ENCODE measurements at regions not wholly inside any gene's neighbourhood (a gene's known extent, or its start where the extent isn't known, plus 50 kb on each side); places are given as distances from the start of the nearest gene placed in this dataset.

DNA sequence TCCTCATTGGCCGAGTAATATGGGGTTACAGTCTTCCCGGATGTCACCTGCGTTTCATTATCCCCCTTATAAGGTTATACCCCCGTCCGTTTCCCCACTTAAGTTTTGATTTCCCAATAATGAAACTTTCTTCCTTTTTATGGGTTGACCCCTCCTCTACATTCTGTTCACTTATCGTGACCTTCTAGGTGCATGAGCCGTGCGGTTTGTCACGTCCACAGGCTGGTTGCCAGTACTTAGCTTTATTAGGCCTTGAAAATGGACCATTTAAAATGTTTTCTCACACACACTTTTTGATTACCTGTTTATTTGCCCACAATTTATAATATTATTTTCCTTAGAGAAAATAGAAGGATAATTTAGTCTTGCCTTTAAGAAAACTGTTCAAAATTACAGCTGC, 111.5 kb downstream of the FAM174A start:
- no TSS peak for BruUV-seq (replicated peaks)
- H2AFZ ChIP-seq (ENCODE audit: control insufficient read depth, low read depth, low read length) = no peak overlapping the region
- POLR2A ChIA-PET = interaction anchor here (0.9 kb wide), 1 partner anchor 179 kb away, joined by 3 read pairs; no protein-coding TSS in a partner anchor
- TF ChIP-seq ZNF217 (IDR thresholded peaks at IDR 0.05) = no peak
- TF ChIP-seq, protein P1, sequence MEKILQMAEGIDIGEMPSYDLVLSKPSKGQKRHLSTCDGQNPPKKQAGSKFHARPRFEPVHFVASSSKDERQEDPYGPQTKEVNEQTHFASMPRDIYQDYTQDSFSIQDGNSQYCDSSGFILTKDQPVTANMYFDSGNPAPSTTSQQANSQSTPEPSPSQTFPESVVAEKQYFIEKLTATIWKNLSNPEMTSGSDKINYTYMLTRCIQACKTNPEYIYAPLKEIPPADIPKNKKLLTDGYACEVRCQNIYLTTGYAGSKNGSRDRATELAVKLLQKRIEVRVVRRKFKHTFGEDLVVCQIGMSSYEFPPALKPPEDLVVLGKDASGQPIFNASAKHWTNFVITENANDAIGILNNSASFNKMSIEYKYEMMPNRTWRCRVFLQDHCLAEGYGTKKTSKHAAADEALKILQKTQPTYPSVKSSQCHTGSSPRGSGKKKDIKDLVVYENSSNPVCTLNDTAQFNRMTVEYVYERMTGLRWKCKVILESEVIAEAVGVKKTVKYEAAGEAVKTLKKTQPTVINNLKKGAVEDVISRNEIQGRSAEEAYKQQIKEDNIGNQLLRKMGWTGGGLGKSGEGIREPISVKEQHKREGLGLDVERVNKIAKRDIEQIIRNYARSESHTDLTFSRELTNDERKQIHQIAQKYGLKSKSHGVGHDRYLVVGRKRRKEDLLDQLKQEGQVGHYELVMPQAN (conservative IDR thresholded peaks at IDR 0.05) = no peak
- H3K27me3 ChIP-seq (replicated peaks in 1 of 2; ENCODE audit: control insufficient read depth in 2 of 2, insufficient read depth in 2 of 2, low read length in 1 of 2) = no peaks in the 10 kb centered on the region
- SMC1A ChIA-PET (ENCODE audit: uncharacterized antibody, unreplicated experiment) = interaction anchor here (0.7 to 1.8 kb wide), 7 partner anchors 8 to 399 kb away, joined by 3 to 6 read pairs (median 4); no protein-coding TSS in a partner anchor
- no peaks in the 10 kb centered on the region for H3K4me1 ChIP-seq (ENCODE audit: control insufficient read depth, insufficient read depth, low read length)
- no peaks in the 10 kb centered on the region for H3K79me2 ChIP-seq (ENCODE audit: control insufficient read depth, insufficient read depth, low read length)
- no peak overlapping the region for H3K27ac ChIP-seq (ENCODE audit: control insufficient read depth, insufficient read depth)
- WGBS (ENCODE audit: insufficient coverage, insufficient replicate concordance, low lambda C conversion rate, missing lambda C conversion rate) = 92% methylated on average over 9 of the region's 9 CpGs
- in situ Hi-C loops (cut with MboI) (no loop called here), intact Hi-C loops (cut with micrococcal nuclease; ENCODE audit: unreplicated experiment) (no loop called here)
- H3K4me3 ChIP-seq = no peak overlapping the region
- CTCF ChIA-PET = no interaction called here
- no peak for FAIRE-seq
- H3K9ac ChIP-seq (ENCODE audit: control insufficient read depth, insufficient read depth, low read length) = no peak overlapping the region
- DNase-seq (ENCODE audit: low read depth, low spot score) = no peak
- H3K4me2 ChIP-seq (ENCODE audit: control insufficient read depth, insufficient read depth) = no peak overlapping the region
- ATAC-seq = no peak
- H4K20me1 ChIP-seq (ENCODE audit: control insufficient read depth, insufficient read depth) = no peaks in the 10 kb centered on the region
- H3K9me3 ChIP-seq (replicated peaks; ENCODE audit: control insufficient read depth, insufficient read depth, low read length) = no peaks in the 10 kb centered on the region
- no peaks in the 10 kb centered on the region for H3K36me3 ChIP-seq (ENCODE audit: control insufficient read depth in 2 of 2, insufficient read depth in 2 of 2, low read length in 1 of 2)
- RAD21 ChIA-PET (ENCODE audit: unreplicated experiment) = interaction anchor here (1.2 to 1.5 kb wide), 3 partner anchors 12 to 254 kb away, joined by 3 to 6 read pairs (median 4); no protein-coding TSS in a partner anchor

DNA sequence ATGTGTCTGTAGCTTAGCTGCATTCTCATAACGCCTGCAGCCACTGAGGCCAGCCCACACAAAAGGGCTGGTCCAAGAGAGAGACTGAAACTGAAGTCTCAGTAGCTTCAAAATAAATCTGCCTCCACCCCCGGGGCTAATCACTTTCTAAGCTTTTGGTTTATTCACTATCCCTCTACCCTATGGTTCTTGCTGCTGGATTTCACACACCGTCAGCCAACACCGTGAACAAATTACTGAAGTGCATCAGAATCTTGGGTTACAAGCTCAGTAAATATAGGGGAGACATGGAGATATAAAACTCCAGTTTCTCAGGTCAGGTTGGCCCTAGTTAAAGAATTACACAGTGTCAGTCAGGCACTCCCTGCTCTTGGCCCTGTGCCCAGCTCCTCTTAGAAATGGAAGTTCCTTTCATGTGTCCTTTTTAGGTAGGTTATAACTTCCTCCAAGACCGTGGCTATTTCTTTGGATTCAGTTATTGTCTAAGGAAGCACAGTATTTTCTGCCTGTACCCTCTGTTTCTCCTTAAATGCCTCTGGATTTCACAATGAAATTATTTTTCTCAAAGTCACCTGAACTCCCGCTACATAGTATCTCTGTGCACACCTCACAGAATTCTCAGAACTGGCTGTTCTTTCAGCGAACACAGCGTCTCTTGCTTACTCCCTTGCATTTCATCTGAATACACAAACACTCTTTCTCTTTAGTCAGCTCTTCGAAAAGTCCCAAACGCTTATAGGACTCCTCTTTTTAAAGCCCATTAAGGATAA, 112.5 kb downstream of the FAM174A start:
- Histone ChIP-seq H3K79me2 (ENCODE audit: control insufficient read depth, insufficient read depth, low read length) (no peaks in the 10 kb centered on the region), H3K4me2 (ENCODE audit: control insufficient read depth, insufficient read depth) (no peak overlapping the region), H3K4me1 (ENCODE audit: control insufficient read depth, insufficient read depth, low read length) (no peaks in the 10 kb centered on the region), H3K36me3 (ENCODE audit: control insufficient read depth in 2 of 2, insufficient read depth in 2 of 2, low read length in 1 of 2) (no peaks in the 10 kb centered on the region), H4K20me1 (ENCODE audit: control insufficient read depth, insufficient read depth) (no peaks in the 10 kb centered on the region), H3K4me3 (no peak overlapping the region), H3K27me3 (replicated peaks in 1 of 2; ENCODE audit: control insufficient read depth in 2 of 2, insufficient read depth in 2 of 2, low read length in 1 of 2) (no peaks in the 10 kb centered on the region), H2AFZ (ENCODE audit: control insufficient read depth, low read depth, low read length) (no peak overlapping the region), H3K27ac (ENCODE audit: control insufficient read depth, insufficient read depth) (no peak overlapping the region), H3K9ac (ENCODE audit: control insufficient read depth, insufficient read depth, low read length) (no peak overlapping the region), H3K9me3 (replicated peaks; ENCODE audit: control insufficient read depth, insufficient read depth, low read length) (no peaks in the 10 kb centered on the region)
- ChIA-PET RAD21 (ENCODE audit: unreplicated experiment) (interaction anchor here (1.2 to 1.5 kb wide), 3 partner anchors 13 to 253 kb away, joined by 3 to 6 read pairs (median 4); no protein-coding TSS in a partner anchor), CTCF (no interaction called here), POLR2A (interaction anchor here (0.9 to 1.1 kb wide), 2 partner anchors 10 to 178 kb away, joined by 3 read pairs; no protein-coding TSS in a partner anchor), SMC1A (ENCODE audit: uncharacterized antibody, unreplicated experiment) (interaction anchor here (0.6 to 1.8 kb wide), 9 partner anchors 8 to 398 kb away, joined by 3 to 6 read pairs (median 3); no protein-coding TSS in a partner anchor)
- in situ Hi-C loops (cut with MboI) (no loop called here), intact Hi-C loops (cut with micrococcal nuclease; ENCODE audit: unreplicated experiment) (no loop called here)
- WGBS (ENCODE audit: insufficient coverage, insufficient replicate concordance, low lambda C conversion rate, missing lambda C conversion rate) = 66% methylated on average over 10 of the region's 10 CpGs
- FAIRE-seq (no peak), DNase-seq (ENCODE audit: low read depth, low spot score) (no peak), ATAC-seq (peak; percentile 73)
- no TSS peak for BruUV-seq (replicated peaks)
- TF ChIP-seq GABPA (IDR thresholded peaks at IDR 0.05; ENCODE audit: low read depth) = no peak
- TF ChIP-seq SMAD1 (IDR thresholded peaks at IDR 0.05; ENCODE audit: low read depth, partially characterized antibody) = no peak
- no peak for TF ChIP-seq RBBP5 (conservative IDR thresholded peaks at IDR 0.05)
- TF ChIP-seq, protein P2, sequence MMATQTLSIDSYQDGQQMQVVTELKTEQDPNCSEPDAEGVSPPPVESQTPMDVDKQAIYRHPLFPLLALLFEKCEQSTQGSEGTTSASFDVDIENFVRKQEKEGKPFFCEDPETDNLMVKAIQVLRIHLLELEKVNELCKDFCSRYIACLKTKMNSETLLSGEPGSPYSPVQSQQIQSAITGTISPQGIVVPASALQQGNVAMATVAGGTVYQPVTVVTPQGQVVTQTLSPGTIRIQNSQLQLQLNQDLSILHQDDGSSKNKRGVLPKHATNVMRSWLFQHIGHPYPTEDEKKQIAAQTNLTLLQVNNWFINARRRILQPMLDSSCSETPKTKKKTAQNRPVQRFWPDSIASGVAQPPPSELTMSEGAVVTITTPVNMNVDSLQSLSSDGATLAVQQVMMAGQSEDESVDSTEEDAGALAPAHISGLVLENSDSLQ (IDR thresholded peaks at IDR 0.05) = peak; percentile 18; the same call in 1 of the 2 replicates
